Left ventricle myocardium superior (tissue), 1 donor: ENCODE measurements at regions not wholly inside any gene's neighbourhood (a gene's known extent, or its start where the extent isn't known, plus 50 kb on each side); places are given as distances from the start of the nearest gene placed in this dataset.

Experiments used
- ATAC-seq: fragments of 200-7000 bp; cut with Tn5 transposase; one replicate; pipeline ENCODE4 v1.9.1; 2020; ENCODE audit warnings: mild to moderate bottlenecking, moderate library complexity
- DNase-seq: peaks from one replicate; pipeline ENCODE4 v3.0.0-alpha.2; 2020
- intact Hi-C: fragments of 100-400 bp; cut with micrococcal nuclease; formaldehyde crosslinking; loops from one replicate; pipeline ENCODE4 v1.11.0; 2022
- donor health status: DM: no; HTN: yes; CAD: no; lungs with severe emphysema.

- DNase-seq (no peak), ATAC-seq (no peak)
- intact Hi-C loops: no loop called here
These were observed 51.7 kb upstream of the RCN1 start for GRCh38 chr11:32039149-32039548.

GRCh38 chr11:32034680-32035079 lies 56.2 kb upstream of the RCN1 start:
- ATAC-seq (no peak), DNase-seq (no peak)
- intact Hi-C loops: no loop called here

- DNase-seq (no peak), ATAC-seq (no peak)
- intact Hi-C loops: no loop called here
These were observed 56.7 kb upstream of the RCN1 start for GRCh38 chr11:32034149-32034548.

- no peak for ATAC-seq
- intact Hi-C loops: no loop called here
- no peak for DNase-seq
These were observed 57.4 kb upstream of the RCN1 start for GRCh38 chr11:32033491-32033890.

GRCh38 chr11:32033067-32033466 lies 57.8 kb upstream of the RCN1 start:
- DNase-seq (no peak), ATAC-seq (no peak)
- intact Hi-C loops: no loop called here

- ATAC-seq: no peak
- DNase-seq: no peak
- intact Hi-C loops: no loop called here
These were observed 58.4 kb upstream of the RCN1 start for GRCh38 chr11:32032478-32032877.

- intact Hi-C loops: no loop called here
These were observed 58.8 kb upstream of the RCN1 start for GRCh38 chr11:32032052-32032451.

GRCh38 chr11:32030875-32031503 lies 59.9 kb upstream of the RCN1 start:
- DNase-seq (no peak), ATAC-seq (no peak)
- intact Hi-C loops: no loop called here

More at GRCh38 chr11:32032052-32032451, 58.8 kb upstream of the RCN1 start:
- no peak for ATAC-seq
- no peak for DNase-seq

- intact Hi-C loops: no loop called here
- ATAC-seq (no peak), DNase-seq (no peak)
These were observed 61.2 kb upstream of the RCN1 start for GRCh38 chr11:32029721-32030120.

- no peak for ATAC-seq
- intact Hi-C loops: no loop called here
These were observed 62.7 kb upstream of the RCN1 start for GRCh38 chr11:32028201-32028600.

GRCh38 chr11:32026766-32027165 lies 64.1 kb upstream of the RCN1 start:
- intact Hi-C loops: no loop called here
- ATAC-seq (no peak), DNase-seq (no peak)

More at GRCh38 chr11:32028201-32028600, 62.7 kb upstream of the RCN1 start:
- DNase-seq: no peak

GRCh38 chr11:32024948-32025347 lies 65.9 kb upstream of the RCN1 start:
- intact Hi-C loops: no loop called here
- ATAC-seq (no peak), DNase-seq (no peak)

GRCh38 chr11:32023370-32024305 lies 67.2 kb upstream of the RCN1 start:
- ATAC-seq (no peak), DNase-seq (no peak)
- intact Hi-C loops: no loop called here

- intact Hi-C loops: no loop called here
- ATAC-seq: no peak
- DNase-seq: no peak
These were observed 72.2 kb upstream of the RCN1 start for GRCh38 chr11:32018672-32019071.

GRCh38 chr11:32016111-32016510 lies 74.8 kb upstream of the RCN1 start:
- intact Hi-C loops: no loop called here
- DNase-seq: no peak
- ATAC-seq: no peak

- intact Hi-C loops: no loop called here
- no peak for ATAC-seq
- DNase-seq: no peak
These were observed 75.4 kb upstream of the RCN1 start for GRCh38 chr11:32015427-32015826.

- ATAC-seq (no peak), DNase-seq (no peak)
- intact Hi-C loops: no loop called here
These were observed 77.3 kb upstream of the RCN1 start for GRCh38 chr11:32013603-32014002.

GRCh38 chr11:32012049-32012448 lies 78.8 kb upstream of the RCN1 start:
- ATAC-seq (no peak), DNase-seq (no peak)
- intact Hi-C loops: no loop called here

GRCh38 chr11:32008880-32009551 lies 81.9 kb upstream of the RCN1 start:
- intact Hi-C loops: no loop called here
- DNase-seq: no peak
- no peak for ATAC-seq

- intact Hi-C loops: no loop called here
- DNase-seq (no peak), ATAC-seq (peak; percentile 48)
These were observed 84.0 kb upstream of the RCN1 start for GRCh38 chr11:32006799-32007388.
